Hindlimb muscle (tissue), 1 donor: ENCODE measurements at regions not wholly inside any gene's neighbourhood (a gene's known extent, or its start where the extent isn't known, plus 50 kb on each side); places are given as distances from the start of the nearest gene placed in this dataset.
"Not testable (repeated sequence)": the region's sequence is repeated elsewhere in the genome, so short reads cannot be mapped to it uniquely, and the experiment has no call there.

Experiments used
- DNase-seq: peaks from one replicate; pipeline ENCODE4 v3.0.0-alpha.2; 2013

DNA sequence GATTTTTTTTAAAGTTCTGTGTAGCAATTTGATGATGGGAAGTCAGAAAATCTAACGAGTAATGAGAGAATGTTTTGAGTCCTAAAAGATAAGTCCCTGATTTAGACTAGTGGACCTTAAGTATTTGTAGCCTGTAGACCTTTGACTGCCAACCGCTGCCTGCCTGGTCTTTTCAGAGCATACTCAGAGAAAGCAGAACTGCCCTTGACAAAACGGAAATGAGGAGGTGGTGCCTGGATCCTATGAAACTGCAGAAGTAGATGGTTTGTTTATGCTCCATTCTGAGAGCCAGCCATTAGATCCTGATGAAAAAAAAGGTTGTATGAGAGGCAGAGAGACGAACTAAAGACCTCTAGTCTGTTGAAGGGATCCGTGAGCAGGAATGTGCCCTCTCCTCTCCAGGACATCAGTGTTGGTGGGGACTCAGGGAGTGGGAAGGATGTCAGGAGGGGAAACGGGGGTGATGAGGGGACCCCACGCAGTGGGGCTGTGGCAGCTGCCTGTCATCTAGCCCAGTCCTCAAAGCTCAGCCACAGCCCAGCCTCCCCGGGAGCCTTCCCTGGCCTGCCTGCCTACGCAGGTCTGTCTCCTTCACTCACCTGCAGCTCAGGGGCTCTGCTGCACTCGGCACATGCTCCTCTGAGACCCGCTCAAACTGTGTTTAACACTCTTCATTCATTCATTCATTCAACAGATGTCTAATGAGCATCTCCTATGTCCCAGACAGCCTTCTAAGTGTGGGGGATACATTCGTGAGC lies 447.5 kb downstream of the AACS start:
- no peak for DNase-seq

DNA sequence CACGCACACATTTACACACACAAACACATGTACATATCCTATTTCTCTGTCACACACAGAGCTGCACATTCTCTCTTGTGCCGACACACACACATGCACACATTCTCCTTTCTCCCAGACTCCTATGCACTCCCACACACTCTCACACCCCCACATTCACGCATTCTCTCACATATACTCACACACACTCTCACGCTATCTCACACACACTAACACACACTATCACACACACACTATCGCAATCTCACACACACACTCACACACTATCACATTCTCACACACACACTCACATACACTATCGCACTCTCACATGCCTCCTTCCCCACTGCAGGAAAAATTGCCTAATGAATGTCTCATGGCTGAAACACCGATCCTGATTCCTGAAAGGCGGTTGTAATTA lies 450.7 kb downstream of the AACS start:
- no peak for DNase-seq

DNA sequence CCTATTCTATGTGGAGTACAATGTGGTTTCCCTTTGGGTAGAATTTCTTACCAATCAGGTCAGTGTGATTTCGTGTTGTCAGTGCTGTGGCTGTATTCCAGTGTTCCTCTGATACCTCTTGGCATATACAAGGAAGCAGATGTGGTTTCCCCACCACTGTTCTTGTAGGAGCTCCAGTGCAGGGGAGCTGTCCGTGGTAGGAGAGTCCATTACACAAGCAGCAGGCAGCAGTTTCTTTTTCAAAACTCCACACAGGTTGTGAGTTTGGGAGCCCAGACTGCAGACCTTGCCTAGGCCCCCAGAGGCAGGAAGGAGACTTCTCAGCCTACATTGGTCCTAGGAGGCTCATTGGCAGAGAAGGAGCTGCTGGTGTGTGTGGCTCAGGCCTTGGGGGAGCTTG lies 452.8 kb downstream of the AACS start:
- DNase-seq: peak; percentile 22

DNA sequence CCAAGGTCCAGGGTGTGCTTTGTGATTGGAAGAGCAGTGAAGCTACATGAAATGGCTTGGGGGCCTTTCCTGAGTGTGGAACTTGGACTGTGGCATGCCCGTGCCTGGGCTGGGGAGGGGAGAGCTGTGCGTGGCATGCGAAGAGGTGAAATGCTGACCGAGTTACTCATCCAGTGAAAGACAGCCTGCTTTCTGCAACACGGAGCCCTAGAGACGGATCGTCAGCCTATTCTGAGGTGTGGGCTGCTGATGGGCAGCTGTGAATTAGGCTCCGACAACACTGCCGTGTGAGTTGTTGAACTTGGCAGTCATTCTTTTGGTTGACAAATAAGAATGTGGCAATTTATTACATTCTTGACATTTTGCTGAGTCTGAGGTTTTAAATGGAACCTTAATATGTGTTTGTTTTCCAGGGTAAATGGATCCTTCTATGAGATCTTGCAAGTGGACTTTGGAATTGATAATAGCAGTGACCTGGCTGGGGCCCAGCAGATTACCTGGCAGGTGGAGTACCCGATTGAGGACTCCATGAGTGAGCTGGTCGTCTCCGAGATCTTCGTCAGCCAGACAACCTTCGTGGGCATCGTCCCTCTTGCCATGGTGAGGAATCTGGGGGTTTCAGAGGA lies 453.9 kb downstream of the AACS start:
- DNase-seq: no peak

DNA sequence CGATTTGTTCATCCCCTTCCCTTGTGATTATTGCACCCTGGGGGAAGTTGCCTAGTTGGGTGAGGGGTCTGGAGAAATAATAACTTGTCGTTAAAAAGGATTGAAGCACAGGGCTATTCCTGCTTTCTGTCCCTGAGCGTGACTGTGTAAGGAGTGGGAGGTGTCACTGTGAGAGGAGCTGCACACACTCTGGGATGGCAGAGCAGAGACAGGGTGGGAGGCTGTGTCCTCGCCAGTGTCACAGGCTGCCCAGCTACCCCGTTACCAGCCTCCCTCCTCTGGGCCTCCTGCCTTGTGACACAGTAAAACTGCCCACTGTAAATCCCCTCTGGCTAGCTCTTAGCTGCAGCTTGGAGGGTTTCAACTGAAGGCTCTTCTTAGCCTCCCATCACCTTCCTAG lies 460.6 kb downstream of the AACS start:
- no peak for DNase-seq

DNA sequence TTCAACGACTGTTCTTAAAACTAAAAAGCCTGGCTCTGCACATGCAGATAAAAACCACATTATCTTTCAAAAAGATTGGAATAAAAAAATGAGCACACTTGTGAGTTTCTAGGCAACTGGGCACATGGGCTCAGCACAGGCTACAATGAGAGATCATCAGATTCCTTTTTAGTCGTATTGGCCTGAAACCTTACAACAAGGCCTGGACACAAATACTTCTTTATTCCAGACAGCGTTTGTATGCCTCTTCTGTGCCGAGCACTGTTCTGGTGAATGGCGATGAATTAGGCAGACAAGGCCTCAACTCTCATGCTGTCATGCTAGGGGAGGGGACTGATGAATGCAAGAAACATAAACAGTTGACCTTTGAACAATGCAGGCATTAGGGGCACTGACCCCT lies 463.0 kb downstream of the AACS start:
- DNase-seq: no peak

DNA sequence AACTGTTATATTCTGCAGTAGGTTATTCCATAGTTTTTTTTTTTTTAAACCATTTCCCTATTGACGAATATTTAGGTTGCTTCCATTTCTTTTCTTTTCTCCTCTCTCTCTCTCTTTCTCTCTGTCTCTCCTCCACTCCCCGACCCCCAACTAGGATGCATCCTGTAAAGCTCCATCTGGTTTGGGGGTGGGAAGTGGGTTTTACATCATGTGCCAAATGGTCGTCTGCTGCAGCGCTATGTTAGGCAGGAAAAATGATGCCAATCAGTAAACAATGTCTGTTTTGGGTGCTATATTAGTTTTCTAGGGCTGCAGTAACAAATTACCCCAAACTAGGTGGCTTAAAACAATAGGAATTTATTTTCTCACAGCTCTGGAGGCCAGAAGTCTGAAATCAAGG lies 465.0 kb downstream of the AACS start:
- no peak for DNase-seq

DNA sequence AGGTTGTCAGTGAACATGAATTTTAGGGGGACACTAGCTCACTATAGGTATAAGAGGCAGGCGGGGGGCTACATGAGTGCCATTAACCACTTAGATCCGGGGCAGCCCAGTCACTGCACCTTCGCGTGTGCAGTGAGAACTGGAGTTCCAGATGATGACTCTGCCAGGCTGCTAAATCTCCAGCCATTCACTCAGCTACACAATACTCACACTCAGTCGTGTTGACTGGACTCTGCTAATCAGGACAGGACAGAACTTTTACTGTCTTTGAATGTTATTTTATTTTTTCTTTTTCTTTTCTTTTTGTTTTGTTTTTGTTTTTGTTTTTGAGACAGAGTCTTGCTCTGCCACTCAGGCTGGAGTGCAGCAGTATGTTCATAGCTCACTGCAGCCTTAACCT lies 465.6 kb downstream of the AACS start:
- DNase-seq: no peak

DNA sequence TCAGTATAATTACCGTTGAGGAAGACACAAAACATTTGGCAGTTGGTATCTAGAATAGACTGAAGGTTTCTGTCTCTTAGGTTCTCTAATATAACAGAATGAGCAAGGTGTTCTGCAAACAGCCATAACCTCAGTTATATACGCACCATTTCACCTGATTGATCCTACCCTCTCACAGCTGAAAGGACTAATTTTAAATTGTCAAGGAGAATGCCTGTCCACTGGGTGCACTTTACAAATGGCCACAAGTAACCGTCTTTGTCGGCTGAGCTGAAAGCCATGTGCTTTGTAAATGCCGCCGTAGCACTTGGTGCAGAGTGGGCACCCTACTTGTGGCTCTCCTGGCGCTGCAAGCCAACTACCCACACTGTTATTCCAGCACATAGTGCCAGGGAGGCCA lies 466.3 kb downstream of the AACS start:
- no peak for DNase-seq

DNA sequence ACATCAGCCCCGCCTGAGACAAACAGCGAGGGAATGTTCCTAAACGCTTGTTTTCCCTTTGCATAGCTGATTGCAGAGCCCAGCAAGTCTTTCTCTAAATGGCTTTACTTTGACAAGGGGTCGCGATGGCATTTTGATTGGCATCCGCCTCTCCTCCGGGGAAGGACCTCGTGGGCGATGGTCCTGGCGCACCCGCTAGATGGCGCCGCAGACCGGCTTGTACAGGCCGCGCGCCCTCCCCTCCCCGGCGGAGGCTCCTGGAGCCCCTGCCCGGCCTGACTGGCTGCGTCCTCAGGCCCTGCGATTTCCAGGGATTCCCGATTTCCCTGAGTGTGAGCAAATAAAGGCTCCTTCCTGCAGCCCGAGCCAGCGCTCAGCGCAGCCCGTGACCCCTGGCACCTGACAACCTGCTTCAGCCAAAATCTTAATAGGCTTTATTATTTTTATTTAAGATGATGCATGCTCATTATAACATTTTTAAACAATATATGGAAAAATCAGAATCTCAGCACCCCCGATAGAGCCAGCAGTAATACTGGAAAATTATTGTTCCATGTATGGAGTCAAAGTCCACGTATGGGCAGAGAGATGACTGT lies 468.3 kb downstream of the AACS start:
- DNase-seq: peak; percentile 26

DNA sequence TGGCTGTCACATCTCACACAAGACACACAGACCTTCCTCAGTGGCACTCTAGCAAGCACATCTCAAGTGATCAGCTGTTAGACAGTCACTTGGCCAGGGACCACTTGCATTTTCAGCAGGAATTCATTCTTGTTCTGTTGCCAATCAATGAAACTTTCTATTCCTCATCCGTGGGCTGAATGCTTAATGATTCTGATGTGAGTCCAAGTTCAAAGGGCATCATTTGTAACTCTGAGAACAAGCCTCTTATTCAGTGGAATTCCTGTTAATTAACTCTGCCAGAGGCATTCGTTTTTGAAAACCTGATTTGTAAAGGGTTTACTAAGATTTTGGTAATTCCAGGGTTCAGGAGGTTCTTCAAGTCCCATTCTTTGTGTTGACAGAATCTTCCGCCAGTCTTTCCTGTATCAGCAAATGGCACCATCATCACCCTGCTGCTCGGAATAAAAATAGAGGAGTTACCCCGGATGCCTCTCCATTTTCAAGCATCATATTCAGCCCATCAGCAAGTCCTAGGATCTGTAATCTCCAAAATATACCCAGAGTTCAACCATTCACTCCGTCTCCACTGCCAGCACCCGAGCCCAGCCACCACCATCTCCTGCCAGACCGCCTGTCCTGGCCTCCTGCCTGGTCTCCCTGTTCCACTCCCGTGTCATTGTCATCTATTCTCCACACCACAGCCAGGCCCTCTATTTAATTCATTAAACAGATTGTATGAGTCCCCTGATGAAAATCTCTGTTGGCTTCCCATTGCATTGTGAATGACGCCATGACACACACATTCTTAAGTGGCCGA lies 473.4 kb downstream of the AACS start:
- no peak for DNase-seq

DNA sequence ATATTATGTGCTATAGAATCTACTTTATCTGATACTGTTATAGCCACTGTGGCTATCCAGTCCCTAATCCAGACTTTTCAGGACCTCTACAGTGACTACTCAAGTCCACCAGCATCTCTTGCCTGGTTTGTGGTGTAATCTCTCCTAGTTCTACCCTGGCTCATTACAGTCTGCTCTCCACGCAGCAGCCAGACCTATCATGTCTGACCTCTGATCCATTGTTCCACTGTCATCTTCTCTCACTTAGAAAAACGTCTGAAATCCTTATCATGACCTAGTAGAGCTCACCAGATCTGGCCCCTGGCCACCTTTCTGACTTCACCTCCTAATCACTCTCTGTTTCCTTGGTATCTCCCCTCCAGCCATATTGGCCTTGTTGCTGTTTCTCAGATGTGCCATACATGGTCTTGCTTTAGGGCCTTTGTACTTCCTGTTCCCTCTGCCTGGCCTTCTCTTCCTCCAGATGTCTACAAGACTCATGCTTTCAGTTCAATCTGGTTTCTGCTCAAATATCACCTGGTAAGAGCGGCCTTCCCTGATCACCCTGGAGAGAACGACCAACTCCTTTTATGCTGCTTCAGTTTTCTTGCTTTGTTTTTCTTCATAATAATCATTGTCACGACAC lies 475.5 kb downstream of the AACS start:
- DNase-seq: no peak

DNA sequence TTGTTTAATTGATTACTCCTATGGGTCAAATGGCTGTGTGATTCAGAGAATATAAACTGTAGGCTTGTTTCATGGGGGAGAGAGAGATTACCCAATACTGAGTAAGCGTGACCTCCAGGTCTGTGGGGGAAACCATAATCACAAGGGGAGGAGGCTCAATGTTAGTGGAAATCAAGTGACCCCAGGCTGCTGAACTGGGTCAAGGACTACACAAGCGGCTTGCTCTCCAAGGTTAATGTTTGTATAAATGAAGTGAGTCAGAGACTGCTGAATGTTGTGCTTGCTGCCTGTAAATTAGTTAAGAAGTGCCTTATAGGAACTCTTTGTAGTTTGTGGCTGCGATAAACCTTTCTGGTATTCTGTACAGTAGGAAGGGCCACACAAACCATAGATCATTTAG lies 479.7 kb downstream of the AACS start:
- no peak for DNase-seq

DNA sequence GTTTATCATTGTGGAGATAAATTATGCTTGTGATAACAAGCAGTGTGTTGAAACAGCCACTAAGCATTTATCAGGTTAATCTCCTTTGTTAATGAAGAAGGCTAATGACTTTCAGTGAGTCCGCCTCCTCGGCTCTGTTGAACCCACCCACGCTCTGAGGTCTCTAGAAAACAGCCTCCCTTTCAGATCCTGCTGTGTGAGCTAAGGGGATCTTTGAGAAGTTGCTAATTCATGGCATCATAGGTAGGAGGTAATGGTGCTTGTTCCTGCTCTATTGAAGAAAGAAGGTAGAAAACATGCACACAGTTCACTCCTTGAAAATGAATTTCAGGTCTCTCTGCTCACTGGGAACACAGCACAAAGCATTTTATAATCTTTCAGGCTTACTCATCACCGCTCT lies 483.9 kb downstream of the AACS start:
- DNase-seq: no peak

DNA sequence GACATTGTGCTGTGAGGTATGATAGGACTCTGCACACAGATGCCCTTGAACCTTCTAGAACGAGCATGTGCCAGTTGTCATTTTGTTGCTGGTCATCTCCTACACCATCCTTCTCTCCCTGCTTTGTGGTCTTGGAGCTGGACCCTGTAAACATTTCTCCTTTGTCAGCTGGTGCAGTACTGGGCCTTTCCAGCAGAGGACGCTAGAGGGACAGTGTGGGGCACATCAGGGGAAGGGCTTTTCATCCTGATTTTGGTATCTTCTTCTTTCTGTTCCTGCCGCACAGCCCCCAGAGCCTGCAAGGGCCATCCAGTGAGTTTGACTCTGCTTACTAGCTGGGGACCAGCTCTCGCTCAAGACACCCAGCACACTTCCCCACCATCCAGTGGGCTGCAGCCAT lies 484.6 kb downstream of the AACS start:
- DNase-seq: no peak

DNA sequence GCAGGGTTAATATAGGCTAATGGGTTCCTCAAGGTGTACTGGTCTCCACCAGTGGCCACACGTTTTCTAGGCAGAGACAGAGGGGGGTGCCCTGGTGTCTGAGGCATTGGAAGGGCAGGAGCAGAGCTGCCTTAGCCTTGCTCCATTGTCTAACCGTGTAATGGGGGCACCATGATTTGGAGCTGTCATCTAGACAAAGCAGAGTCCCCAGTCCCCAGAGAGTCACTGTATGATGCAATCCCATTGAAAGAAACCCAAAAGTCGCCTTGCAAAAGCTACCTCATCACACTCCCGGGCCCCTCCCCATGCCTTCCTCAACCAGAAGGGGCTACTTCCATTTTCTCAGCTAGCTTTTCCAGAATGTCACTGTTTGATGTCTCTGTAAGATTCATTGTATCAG lies 487.1 kb downstream of the AACS start:
- no peak for DNase-seq

DNA sequence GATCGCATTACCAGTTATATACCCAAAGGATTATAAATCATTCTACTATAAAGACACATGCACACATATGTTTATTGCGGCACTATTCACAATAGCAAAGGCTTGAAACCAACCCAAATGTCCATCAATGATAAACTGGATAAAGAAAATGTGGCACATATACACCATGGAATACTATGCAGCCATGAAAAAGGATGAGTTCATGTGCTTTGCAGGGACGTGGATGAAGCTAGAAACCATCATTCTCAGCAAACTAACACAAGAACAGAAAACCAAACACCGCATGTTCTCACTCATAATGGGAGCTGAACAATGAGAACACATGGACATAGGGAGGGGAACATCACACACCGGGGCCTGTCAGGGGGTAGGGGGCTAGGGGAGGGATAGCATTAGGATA lies 495.8 kb downstream of the AACS start:
- not testable (repeated sequence) for DNase-seq

DNA sequence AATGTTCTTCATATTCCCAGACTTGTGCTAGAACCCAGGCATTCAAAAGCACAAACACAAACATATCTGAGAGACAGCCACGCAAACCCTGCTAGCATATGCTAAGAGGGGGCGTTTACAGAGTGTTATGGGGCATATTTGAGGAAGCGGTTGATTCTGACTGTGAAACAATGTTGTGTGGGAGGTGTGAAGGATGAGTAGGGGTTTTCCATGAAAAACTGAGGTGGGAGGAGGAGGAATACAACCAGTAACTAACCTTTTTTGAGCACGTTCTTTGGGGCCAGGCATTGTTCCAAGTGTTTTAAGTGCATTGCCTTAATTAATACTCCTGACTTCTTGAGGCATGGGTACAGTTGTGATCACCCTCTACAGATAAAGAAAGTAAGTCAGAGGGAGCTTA lies 499.5 kb downstream of the AACS start:
- no peak for DNase-seq

DNA sequence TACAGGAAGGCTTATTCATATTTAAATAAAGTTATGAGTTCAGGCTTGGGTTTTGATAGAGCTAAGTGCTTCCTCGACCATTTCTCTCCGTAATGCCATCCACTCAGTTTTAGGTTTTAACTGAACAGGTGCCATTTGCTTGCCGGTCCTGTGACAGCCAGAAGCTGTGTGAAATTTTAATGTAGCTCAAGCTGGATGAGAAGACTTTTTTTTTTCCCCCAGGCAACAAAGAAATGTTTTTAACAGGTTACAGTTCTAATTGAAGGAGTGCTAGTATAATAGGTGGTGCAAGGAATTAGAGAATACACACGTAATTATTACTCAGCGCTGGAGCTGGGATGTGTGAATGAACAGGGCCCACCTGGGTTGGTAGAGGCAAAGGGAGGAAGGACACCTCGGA lies 502.3 kb downstream of the AACS start:
- DNase-seq: no peak

DNA sequence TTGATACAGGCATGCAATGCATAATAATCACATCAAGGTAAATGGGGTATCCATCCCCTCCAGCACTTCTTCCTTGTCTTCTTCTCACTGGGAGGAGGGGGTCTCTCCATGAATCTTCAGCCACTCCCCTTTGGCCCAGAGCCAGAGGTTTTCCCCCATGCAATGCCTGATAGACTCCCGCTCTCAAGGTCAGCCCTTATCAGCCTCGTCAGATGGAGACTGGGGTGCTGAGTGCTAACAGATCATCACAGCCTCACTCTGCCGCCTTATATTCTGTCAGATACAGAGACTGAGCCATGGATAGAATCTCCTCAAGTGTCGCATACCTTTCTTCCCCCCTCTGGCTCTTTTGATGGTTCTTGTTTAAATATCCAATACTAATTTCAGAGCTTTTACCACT lies 503.1 kb downstream of the AACS start:
- DNase-seq: no peak

DNA sequence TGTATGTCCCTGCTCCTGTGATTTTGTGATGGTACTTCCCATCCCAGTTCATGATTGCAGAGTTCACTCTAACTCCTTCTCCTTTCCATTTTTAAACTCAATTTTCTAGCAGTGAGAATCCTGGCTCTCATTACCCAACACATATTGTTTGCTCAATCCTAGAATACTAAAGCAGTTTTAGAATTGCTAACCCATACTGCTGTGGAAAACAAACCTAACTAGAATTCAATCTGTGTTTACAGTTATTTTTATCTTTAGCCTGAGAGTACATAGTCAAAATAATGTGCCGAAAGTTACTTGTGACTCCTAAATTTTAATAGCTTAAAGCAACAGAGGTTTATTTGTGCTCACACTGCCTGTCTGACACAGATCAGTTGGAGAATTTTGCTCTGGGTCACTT lies 508.0 kb downstream of the AACS start:
- DNase-seq: no peak

DNA sequence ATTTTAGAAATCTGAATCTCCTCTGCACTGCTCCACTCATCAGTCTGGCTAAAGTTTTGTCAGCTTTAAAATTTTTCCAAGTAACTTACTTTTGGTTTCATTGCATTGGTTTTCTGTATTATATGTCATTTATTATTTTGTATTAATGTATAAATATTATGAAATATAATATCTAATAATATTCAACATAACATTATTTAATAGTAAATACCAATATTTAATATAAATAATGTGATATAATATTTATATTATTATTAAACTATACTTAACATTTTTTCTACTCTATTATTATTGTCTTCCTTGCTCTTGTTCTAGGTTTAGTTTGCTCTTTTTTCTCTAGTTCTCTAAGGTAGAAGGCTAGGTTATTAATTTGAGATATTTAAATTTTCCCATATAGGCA lies 512.1 kb downstream of the AACS start:
- DNase-seq: no peak

DNA sequence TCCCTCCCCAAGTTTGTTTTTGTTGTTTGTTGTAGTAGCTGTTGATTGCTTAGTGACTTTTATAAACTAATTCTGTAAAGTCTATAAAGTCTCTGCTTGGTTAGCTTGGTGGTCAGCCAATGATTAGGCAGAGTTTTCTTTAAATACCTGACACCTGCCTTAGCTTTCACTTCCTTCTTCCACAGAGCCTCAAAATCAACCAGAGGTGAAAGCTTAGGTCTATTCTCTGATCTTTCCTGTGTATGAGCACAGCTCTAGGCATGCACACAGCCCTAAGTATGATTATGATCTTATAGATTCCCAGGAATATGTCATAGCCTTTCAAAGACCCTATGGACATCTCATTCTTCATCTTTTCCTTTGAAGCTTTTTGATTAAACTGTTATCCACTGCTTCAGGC lies 514.7 kb downstream of the AACS start:
- no peak for DNase-seq
